K562 (cell line): ENCODE measurements at regions not wholly inside any gene's neighbourhood (a gene's known extent, or its start where the extent isn't known, plus 50 kb on each side); places are given as distances from the start of the nearest gene placed in this dataset.
"Not testable (repeated sequence)": the region's sequence is repeated elsewhere in the genome, so short reads cannot be mapped to it uniquely, and the experiment has no call there.

ENCODE experiments used
- ATAC-seq: fragments of 200-7000 bp; cut with Tn5 transposase; 3 replicates; pipeline ENCODE4 v1.9.1; 2020; ENCODE audit warnings: moderate library complexity
- BruUV-seq: library from RNA; stranded (reverse); fragments of 400-500 nt; replicated peaks from 2 replicates; lab custom pipeline; 2021; lab: Mats Ljungman, UMichigan
- CTCF ChIA-PET: fragments of 300-600 bp; formaldehyde crosslinking; extraction: SDS; loops from one replicate; lab custom pipeline; 2021; ENCODE audit warnings: low intra/inter-chr PET ratio; lab: Yijun Ruan, JAX
- POLR2A ChIA-PET: fragments of 300-600, 350-650 bp; sonication (Branson Sonifier 250); formaldehyde crosslinking; extraction: SDS; loops from one replicate; lab custom pipeline; 2021; ENCODE audit warnings: antibody characterized with exemption, inconsistent platforms; lab: Yijun Ruan, JAX
- DNase-seq, 4 experiments: peaks; one replicate each; pipeline versions ENCODE4 v3.0.0 to v3.0.0-alpha.2; 2011 to 2018; ENCODE audit warnings: low spot score in 3 of 4, mixed read lengths in 3 of 4; ENCODE audit errors: extremely low read depth in 1 of 4
- FAIRE-seq: peaks from 2 replicates; lab custom pipeline; 2011; peaks lifted over from hg19 to GRCh38; lab: Jason Lieb, UNC
- H2AFZ ChIP-seq: 2 replicates; pipeline ENCODE4 v1.6.0; 2011; ENCODE audit warnings: low read depth, low read length, control low read depth, inconsistent platforms
- H3K27ac ChIP-seq: fragments of 200-600 bp; 3 replicates; pipeline ENCODE4 v1.8.0; 2011; ENCODE audit warnings: low read depth, mild to moderate bottlenecking, control low read depth, inconsistent platforms, low read length, moderate library complexity, mixed read lengths; ENCODE audit errors: extremely low read depth
- H3K27me3 ChIP-seq, 2 experiments: fragments of 300-600 bp in 1 of 2; 2 replicates in 1 of 2; 3 replicates in 1 of 2; pipeline versions ENCODE4 v1.6.0 to v1.8.0; 2011; ENCODE audit warnings: inconsistent platforms in 2 of 2, low read length in 2 of 2, mild to moderate bottlenecking in 1 of 2, mixed read lengths in 1 of 2, moderate library complexity in 1 of 2; ENCODE audit not compliant: control insufficient read depth in 2 of 2, insufficient read depth in 2 of 2
- H3K36me3 ChIP-seq: fragments of 300-600 bp; 3 replicates; pipeline ENCODE4 v1.8.0; 2011; ENCODE audit warnings: mild to moderate bottlenecking, low read length, inconsistent platforms; ENCODE audit not compliant: control insufficient read depth, insufficient read depth
- H3K4me1 ChIP-seq, 2 experiments: fragments of 200-600 bp in 1 of 2; replicated peaks in 1 of 2; 2 replicates in 1 of 2; 3 replicates in 1 of 2; pipeline versions ENCODE4 v1.5.1 to v1.8.0; 2011; ENCODE audit warnings: inconsistent platforms in 2 of 2, low read length in 2 of 2, mild to moderate bottlenecking in 1 of 2, mixed read lengths in 1 of 2, moderate library complexity in 1 of 2; ENCODE audit not compliant: control insufficient read depth in 2 of 2, insufficient read depth in 2 of 2
- H3K4me2 ChIP-seq: 2 replicates; pipeline ENCODE4 v1.6.1; 2011; ENCODE audit warnings: low read length, control low read depth, inconsistent platforms, mixed read lengths; ENCODE audit not compliant: insufficient read depth
- H3K4me3 ChIP-seq: fragments of 200-600 bp; sonication (generic), shearing (Covaris generic); 2 replicates; pipeline ENCODE4 v1.5.1; 2016; ENCODE audit warnings: control low read depth, inconsistent platforms
- H3K79me2 ChIP-seq: fragments of 200-600 bp; 3 replicates; pipeline ENCODE4 v1.8.0; 2011; ENCODE audit warnings: low read length, inconsistent platforms; ENCODE audit not compliant: control insufficient read depth, insufficient read depth
- H3K9ac ChIP-seq, 2 experiments: 2 replicates each; pipeline versions ENCODE4 v1.6.0 to v1.6.1; 2011; ENCODE audit warnings: low read depth in 2 of 2, low read length in 2 of 2, control low read depth in 1 of 2, inconsistent platforms in 1 of 2, mild to moderate bottlenecking in 1 of 2, mixed read lengths in 1 of 2; ENCODE audit not compliant: insufficient read depth in 1 of 2
- H3K9me1 ChIP-seq: one replicate; pipeline ENCODE4 v1.6.0; 2011; ENCODE audit warnings: inconsistent platforms, mild to moderate bottlenecking, low read length, moderate library complexity; ENCODE audit not compliant: control insufficient read depth, insufficient read depth
- H3K9me3 ChIP-seq: replicated peaks from 2 replicates; pipeline ENCODE4 v1.5.1; 2011; ENCODE audit warnings: low read depth, low read length, inconsistent platforms; ENCODE audit not compliant: control insufficient read depth, insufficient read depth
- H4K20me1 ChIP-seq: replicated peaks from 2 replicates; pipeline ENCODE4 v1.6.1; 2011; ENCODE audit warnings: low read length, inconsistent platforms, mixed read lengths; ENCODE audit not compliant: control insufficient read depth, insufficient read depth
- BHLHE40 ChIP-seq: IDR thresholded peaks from 2 replicates; pipeline ENCODE4 v1.6.1; 2011; ENCODE audit warnings: low read length, improper control_type of control experiment
- CREM ChIP-seq: IDR thresholded peaks from 2 replicates; pipeline ENCODE4 v1.6.1; 2014; ENCODE audit warnings: antibody characterized with exemption, low read depth
- FOXK1 ChIP-seq: sonication (generic); formaldehyde crosslinking; IDR thresholded peaks from 2 replicates; pipeline ENCODE4 v1.8.0; 2022; ENCODE audit warnings: missing genetic modification reagents, mild to moderate bottlenecking, borderline replicate concordance
- NFYB ChIP-seq: IDR thresholded peaks from 2 replicates; pipeline ENCODE4 v1.6.1; 2011; ENCODE audit warnings: mild to moderate bottlenecking, moderate library complexity; ENCODE audit not compliant: insufficient read length; ENCODE audit errors: extremely low read depth
- PHTF2 ChIP-seq: fragments of 250-450 bp; sonication (Bioruptor Pico); IDR thresholded peaks from 2 replicates; pipeline ENCODE4 v1.5.0; 2021; ENCODE audit warnings: mild to moderate bottlenecking
- RERE ChIP-seq: sonication (generic); formaldehyde crosslinking; IDR thresholded peaks from 2 replicates; pipeline ENCODE4 v1.8.0; 2023; ENCODE audit warnings: missing genetic modification reagents, mild to moderate bottlenecking, borderline replicate concordance
- ZNF764 ChIP-seq: fragments of 250-450 bp; sonication (Bioruptor Pico); IDR thresholded peaks from 2 replicates; pipeline ENCODE4 v1.4.0; 2020; ENCODE audit warnings: low read depth, mild to moderate bottlenecking, moderate library complexity
- WGBS: fragments of 100-300 bp; shearing (Covaris generic); methylation state at CpG from one replicate; pipeline ENCODE4 v1.1.6; 2016; ENCODE audit warnings: low coverage, mixed read lengths; ENCODE audit not compliant: insufficient coverage; ENCODE audit errors: missing lambda C conversion rate; 5-methylcytosine and 5-hydroxymethylcytosine counted together
- in situ Hi-C: fragments of 300-500 bp; cut with MboI; formaldehyde crosslinking; loops from 4 replicates; pipeline ENCODE4 v1.15.0; 2018; ENCODE audit warnings: inconsistent platforms, mixed read lengths
- intact Hi-C: fragments of 100-400 bp; cut with micrococcal nuclease; formaldehyde crosslinking; loops from 2 replicates; pipeline ENCODE4 v1.14.2; 2022

GRCh38 chr14:105591052-105591451 is 64.7 kb downstream of the TMEM121 start (continued):
- TF ChIP-seq FOXK1 = no peak
- no peak for TF ChIP-seq PHTF2 (CRISPR knock-in tag)
- no peak for TF ChIP-seq CREM
- no peak for TF ChIP-seq RERE (CRISPR knock-in tag)
- TF ChIP-seq BHLHE40 = no peak
- no peak for TF ChIP-seq ZNF764 (CRISPR knock-in tag)
- no peak for TF ChIP-seq NFYB

GRCh38 chr14:105591792-105592341 is 65.5 kb downstream of the TMEM121 start:
- H3K9ac ChIP-seq, BruUV-seq, H3K36me3 ChIP-seq, H3K79me2 ChIP-seq, H3K27ac ChIP-seq, in situ Hi-C loops, DNase-seq, CTCF ChIA-PET, intact Hi-C loops, POLR2A ChIA-PET, H3K4me2 ChIP-seq, H3K9me1 ChIP-seq, H4K20me1 ChIP-seq, FAIRE-seq, ATAC-seq, H3K9me3 ChIP-seq, H3K27me3 ChIP-seq, H3K4me3 ChIP-seq, H2AFZ ChIP-seq: not testable (repeated sequence)
- H3K4me1 ChIP-seq = peaks cover 0 to 13% of the 10 kb centered on the region in 2 experiments; a peak in 2 of 5 replicates
- WGBS = 28% methylated on average over 7 of the region's 27 CpGs

- H2AFZ ChIP-seq, H3K9ac ChIP-seq, H3K27me3 ChIP-seq, POLR2A ChIA-PET, H3K36me3 ChIP-seq, H3K79me2 ChIP-seq, BruUV-seq, H3K9me3 ChIP-seq, DNase-seq, H3K4me3 ChIP-seq, in situ Hi-C loops, ATAC-seq, H3K9me1 ChIP-seq, intact Hi-C loops, FAIRE-seq, CTCF ChIA-PET, H3K4me2 ChIP-seq, H4K20me1 ChIP-seq, H3K27ac ChIP-seq: not testable (repeated sequence)
- WGBS = 17% methylated on average over 4 of the region's 13 CpGs
- H3K4me1 ChIP-seq = peaks cover 0 to 13% of the 10 kb centered on the region in 2 experiments; a peak in 2 of 5 replicates
These were observed 66.3 kb downstream of the TMEM121 start for GRCh38 chr14:105592646-105593045.
